HFF-Myc (cell line): ENCODE measurements at regions not wholly inside any gene's neighbourhood (a gene's known extent, or its start where the extent isn't known, plus 50 kb on each side); places are given as distances from the start of the nearest gene placed in this dataset.

Source experiments
- DNase-seq: peaks from one replicate; pipeline ENCODE4 v3.0.0-alpha.2; 2011; ENCODE audit warnings: low read depth; ENCODE audit errors: extremely low read depth
- H3K4me3 ChIP-seq: replicated peaks from 2 replicates; pipeline ENCODE4 v1.5.1; 2011; ENCODE audit warnings: low read depth, mild to moderate bottlenecking, control low read depth, low read length
- TF ChIP-seq, protein P1 (sequence below): IDR thresholded peaks from 2 replicates; pipeline ENCODE4 v1.5.1; 2012; ENCODE audit warnings: mild to moderate bottlenecking, low read depth, low read length, control low read depth; ENCODE audit errors: missing control alignments

- DNase-seq, result no peak
- TF ChIP-seq, protein P1, sequence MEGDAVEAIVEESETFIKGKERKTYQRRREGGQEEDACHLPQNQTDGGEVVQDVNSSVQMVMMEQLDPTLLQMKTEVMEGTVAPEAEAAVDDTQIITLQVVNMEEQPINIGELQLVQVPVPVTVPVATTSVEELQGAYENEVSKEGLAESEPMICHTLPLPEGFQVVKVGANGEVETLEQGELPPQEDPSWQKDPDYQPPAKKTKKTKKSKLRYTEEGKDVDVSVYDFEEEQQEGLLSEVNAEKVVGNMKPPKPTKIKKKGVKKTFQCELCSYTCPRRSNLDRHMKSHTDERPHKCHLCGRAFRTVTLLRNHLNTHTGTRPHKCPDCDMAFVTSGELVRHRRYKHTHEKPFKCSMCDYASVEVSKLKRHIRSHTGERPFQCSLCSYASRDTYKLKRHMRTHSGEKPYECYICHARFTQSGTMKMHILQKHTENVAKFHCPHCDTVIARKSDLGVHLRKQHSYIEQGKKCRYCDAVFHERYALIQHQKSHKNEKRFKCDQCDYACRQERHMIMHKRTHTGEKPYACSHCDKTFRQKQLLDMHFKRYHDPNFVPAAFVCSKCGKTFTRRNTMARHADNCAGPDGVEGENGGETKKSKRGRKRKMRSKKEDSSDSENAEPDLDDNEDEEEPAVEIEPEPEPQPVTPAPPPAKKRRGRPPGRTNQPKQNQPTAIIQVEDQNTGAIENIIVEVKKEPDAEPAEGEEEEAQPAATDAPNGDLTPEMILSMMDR, result no peak
- H3K4me3 ChIP-seq, result no peak overlapping the region
These were observed 154.9 kb upstream of the ARHGAP28 start for GRCh38 chr18:6574631-6575030.

- DNase-seq, result no peak
- no peak overlapping the region for H3K4me3 ChIP-seq
- TF ChIP-seq, protein P1, result no peak
These were observed 153.6 kb upstream of the ARHGAP28 start for GRCh38 chr18:6575908-6576307.

GRCh38 chr18:6576718-6577375 is 152.7 kb upstream of the ARHGAP28 start:
- no peak for DNase-seq
- TF ChIP-seq, protein P1, result no peak
- H3K4me3 ChIP-seq, result no peak overlapping the region

DNA sequence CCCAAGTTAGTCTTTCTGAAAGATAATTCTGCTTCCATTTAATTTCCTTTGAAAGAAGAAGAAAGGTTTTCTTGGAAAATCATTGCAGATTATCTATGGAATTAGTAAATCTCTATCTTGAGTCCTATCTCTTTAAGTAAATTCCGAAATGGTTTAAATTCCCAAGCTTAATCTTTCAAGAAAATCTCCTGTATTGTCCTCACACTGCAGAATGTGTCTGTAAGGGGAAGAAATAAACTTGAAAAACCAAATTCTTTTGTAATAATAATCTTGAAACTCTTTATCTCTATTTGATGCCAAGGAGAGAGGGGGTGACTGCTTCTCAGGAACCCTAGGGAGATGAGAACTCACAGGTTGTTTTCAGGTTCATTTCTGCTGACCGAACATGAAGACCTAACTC is 150.8 kb upstream of the ARHGAP28 start:
- no peak overlapping the region for H3K4me3 ChIP-seq
- TF ChIP-seq, protein P1, result no peak
- no peak for DNase-seq

DNA sequence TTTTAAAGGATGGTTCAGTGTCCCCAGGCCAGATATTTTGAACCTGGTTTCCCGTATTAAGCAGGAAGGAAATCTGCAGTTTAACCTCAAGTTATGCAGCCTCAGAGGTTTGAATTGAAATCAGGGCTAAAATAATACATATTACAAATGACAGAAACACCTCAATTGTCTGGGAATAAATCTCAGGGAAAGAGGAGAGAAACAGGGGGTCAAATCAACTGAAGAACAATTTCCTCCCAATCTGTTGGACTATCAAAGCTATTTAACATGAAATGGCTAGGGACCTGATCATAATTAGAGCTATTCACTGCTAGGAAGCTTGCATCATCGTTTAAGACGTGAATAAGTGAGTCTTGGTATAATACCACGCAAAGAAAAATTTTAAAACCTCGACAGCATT is 150.0 kb upstream of the ARHGAP28 start:
- no peak for DNase-seq
- no peak overlapping the region for H3K4me3 ChIP-seq
- TF ChIP-seq, protein P1, result no peak

DNA sequence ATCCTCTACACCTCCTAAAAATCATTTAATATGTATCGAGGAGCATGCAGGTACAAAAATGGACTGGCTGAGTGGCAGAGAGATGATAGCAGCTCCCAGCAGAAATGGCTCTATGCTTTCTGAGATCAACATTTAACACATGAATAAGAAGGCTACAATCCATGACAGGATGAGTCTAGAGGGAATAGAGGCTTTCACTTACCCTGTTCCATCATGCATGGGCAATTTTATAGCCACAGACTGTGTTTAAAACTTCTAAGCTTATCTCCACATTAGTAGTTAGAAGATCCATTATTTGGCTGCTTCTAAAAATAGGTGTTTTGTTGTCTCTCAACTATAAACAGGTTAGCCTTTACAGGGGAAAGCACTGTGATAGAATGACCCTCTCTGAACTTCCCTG is 149.1 kb upstream of the ARHGAP28 start:
- TF ChIP-seq, protein P1, result no peak
- DNase-seq, result no peak
- H3K4me3 ChIP-seq, result no peak overlapping the region

DNA sequence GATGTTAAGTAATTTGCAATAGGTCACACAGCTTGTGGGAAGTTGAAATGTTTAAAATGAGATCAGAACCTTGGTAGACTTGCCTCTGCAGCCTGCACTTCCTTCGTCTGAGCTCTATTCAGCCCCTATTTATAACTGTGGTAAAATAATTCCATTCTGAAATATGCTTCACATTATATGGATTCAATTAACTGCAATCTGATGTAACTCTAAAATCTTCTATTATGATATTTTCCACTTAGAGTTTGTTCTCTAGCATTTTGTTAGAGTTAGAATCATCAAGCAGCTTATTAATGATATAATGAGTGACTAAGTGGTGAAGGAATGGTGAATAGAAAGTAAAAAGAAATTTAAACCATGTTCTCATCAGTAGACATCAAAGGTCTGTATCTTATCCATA is 139.6 kb upstream of the ARHGAP28 start:
- no peak overlapping the region for H3K4me3 ChIP-seq

More for the DNA sequence above, 139.6 kb upstream of the ARHGAP28 start:
- DNase-seq, result no peak
- TF ChIP-seq, protein P1, result no peak
